DOHH2 (cell line): ENCODE measurements at regions not wholly inside any gene's neighbourhood (a gene's known extent, or its start where the extent isn't known, plus 50 kb on each side); places are given as distances from the start of the nearest gene placed in this dataset.

ENCODE experiments used
- EZH2phosphoT487 ChIP-seq: fragments of 200-600 bp; sonication (generic); IDR thresholded peaks from 2 replicates; pipeline ENCODE4 v1.6.1; 2017; ENCODE audit warnings: borderline replicate concordance, mild to moderate bottlenecking, antibody characterized with exemption, low read length, moderate library complexity, mixed read lengths
- TF ChIP-seq, protein P1 (sequence below): fragments of 200-600 bp; sonication (generic); IDR thresholded peaks from one replicate; pipeline ENCODE4 v1.5.1; 2014; ENCODE audit warnings: antibody characterized with exemption, mild to moderate bottlenecking, low read depth, low read length; ENCODE audit not compliant: poor library complexity, severe bottlenecking

DNA sequence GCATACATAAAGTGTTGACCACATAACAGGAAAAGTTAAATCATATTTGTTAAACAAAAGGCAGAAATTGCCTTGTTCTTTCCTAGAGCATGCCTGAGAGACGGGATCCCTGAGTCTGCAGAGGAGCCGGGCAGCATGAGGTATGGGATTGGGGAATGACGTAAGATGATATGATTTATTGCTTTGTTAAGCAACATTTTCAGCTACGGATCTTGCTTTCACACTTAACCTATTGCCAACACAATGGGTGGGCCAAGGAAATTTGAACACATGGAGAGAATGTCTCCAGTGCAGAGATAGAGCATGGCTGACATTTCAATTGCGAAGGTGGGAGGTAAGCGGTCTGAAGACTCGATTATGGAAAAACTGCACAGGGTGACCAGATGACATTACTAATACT, 76.7 kb downstream of the EMX2 start:
- TF ChIP-seq, protein P1, sequence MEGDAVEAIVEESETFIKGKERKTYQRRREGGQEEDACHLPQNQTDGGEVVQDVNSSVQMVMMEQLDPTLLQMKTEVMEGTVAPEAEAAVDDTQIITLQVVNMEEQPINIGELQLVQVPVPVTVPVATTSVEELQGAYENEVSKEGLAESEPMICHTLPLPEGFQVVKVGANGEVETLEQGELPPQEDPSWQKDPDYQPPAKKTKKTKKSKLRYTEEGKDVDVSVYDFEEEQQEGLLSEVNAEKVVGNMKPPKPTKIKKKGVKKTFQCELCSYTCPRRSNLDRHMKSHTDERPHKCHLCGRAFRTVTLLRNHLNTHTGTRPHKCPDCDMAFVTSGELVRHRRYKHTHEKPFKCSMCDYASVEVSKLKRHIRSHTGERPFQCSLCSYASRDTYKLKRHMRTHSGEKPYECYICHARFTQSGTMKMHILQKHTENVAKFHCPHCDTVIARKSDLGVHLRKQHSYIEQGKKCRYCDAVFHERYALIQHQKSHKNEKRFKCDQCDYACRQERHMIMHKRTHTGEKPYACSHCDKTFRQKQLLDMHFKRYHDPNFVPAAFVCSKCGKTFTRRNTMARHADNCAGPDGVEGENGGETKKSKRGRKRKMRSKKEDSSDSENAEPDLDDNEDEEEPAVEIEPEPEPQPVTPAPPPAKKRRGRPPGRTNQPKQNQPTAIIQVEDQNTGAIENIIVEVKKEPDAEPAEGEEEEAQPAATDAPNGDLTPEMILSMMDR, result no peak
- no peak for TF ChIP-seq EZH2phosphoT487
